Subcutaneous abdominal adipose tissue (tissue), 5 donors: ENCODE measurements at regions not wholly inside any gene's neighbourhood (a gene's known extent, or its start where the extent isn't known, plus 50 kb on each side); places are given as distances from the start of the nearest gene placed in this dataset.

Source experiments
- H3K27ac ChIP-seq: one replicate; pipeline ENCODE4 v1.7.0; 2013; ENCODE audit warnings: low read depth, mild to moderate bottlenecking, inconsistent platforms, low read length, moderate library complexity
- H3K27me3 ChIP-seq, 5 donors: one replicate each; pipeline ENCODE4 v1.7.0; 2013; ENCODE audit warnings: low read length in 5 of 5, inconsistent platforms in 1 of 5; ENCODE audit not compliant: control insufficient read depth in 5 of 5, insufficient read depth in 4 of 5
- H3K36me3 ChIP-seq, 5 donors: one replicate each; pipeline ENCODE4 v1.7.0; 2013; ENCODE audit warnings: low read length in 5 of 5; ENCODE audit not compliant: control insufficient read depth in 5 of 5, insufficient read depth in 5 of 5
- H3K4me1 ChIP-seq, 5 donors: one replicate each; pipeline ENCODE4 v1.7.0; 2013; ENCODE audit warnings: low read length in 5 of 5, mild to moderate bottlenecking in 3 of 5, moderate library complexity in 1 of 5; ENCODE audit not compliant: control insufficient read depth in 5 of 5, insufficient read depth in 5 of 5
- H3K4me3 ChIP-seq, 5 donors: one replicate each; pipeline ENCODE4 v1.7.0; 2013; ENCODE audit warnings: low read length in 5 of 5, low read depth in 1 of 5
- H3K9ac ChIP-seq, 5 donors: one replicate each; pipeline ENCODE4 v1.7.0; 2013; ENCODE audit warnings: low read length in 5 of 5, mild to moderate bottlenecking in 4 of 5, moderate library complexity in 3 of 5
- H3K9me3 ChIP-seq, 5 donors: one replicate each; pipeline ENCODE4 v1.7.0; 2013; ENCODE audit warnings: low read length in 5 of 5; ENCODE audit not compliant: control insufficient read depth in 5 of 5
- donor health status: healthy.
- donor health status: healthy.
- donor health status: healthy.
- donor health status: healthy.
- donor health status: healthy.

DNA sequence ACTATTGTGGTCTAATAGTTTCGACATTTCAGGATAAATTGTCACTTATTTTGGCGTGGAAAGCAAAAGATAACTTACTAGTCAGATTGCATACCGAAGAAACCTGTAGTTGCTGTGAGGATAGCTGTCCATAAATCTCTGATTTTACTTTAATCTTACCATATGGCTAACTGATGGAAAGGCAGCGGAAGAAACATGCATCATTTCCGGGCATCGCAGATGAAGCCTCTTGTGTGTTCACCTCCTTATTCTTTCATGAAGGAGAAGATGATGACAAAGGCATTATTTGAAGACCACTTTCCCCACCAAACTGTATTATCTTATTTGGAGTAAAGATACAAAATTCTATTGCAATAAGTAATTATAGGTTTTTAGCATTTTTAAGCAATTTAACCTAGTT is 763.6 kb upstream of the SLITRK6 start:
- H3K36me3 ChIP-seq, result no peaks in the 10 kb centered on the region
- H3K27ac ChIP-seq, result no peak overlapping the region
- H3K27me3 ChIP-seq, result no peaks in the 10 kb centered on the region
- H3K4me1 ChIP-seq, result no peaks in the 10 kb centered on the region
- H3K4me3 ChIP-seq, result no peak overlapping the region
- H3K9ac ChIP-seq, result no peak overlapping the region
- H3K9me3 ChIP-seq, result peaks cover 0 to 2% (median 0%) of the 10 kb centered on the region in 5 donors

GRCh38 chr13:86563308-86563707 is 764.1 kb upstream of the SLITRK6 start:
- Histone ChIP-seq H3K36me3 (no peaks in the 10 kb centered on the region), H3K27me3 (no peaks in the 10 kb centered on the region), H3K9ac (no peak overlapping the region), H3K9me3 (peaks cover 0 to 2% (median 0%) of the 10 kb centered on the region in 5 donors), H3K27ac (no peak overlapping the region), H3K4me3 (no peak overlapping the region), H3K4me1 (no peaks in the 10 kb centered on the region)

- Histone ChIP-seq H3K27ac (no peak overlapping the region), H3K9me3 (no peaks in the 10 kb centered on the region), H3K9ac (no peak overlapping the region), H3K27me3 (no peaks in the 10 kb centered on the region), H3K4me1 (no peaks in the 10 kb centered on the region), H3K4me3 (no peak overlapping the region), H3K36me3 (no peaks in the 10 kb centered on the region)
Measured at GRCh38 chr13:86567119-86567518, 767.9 kb upstream of the SLITRK6 start.

DNA sequence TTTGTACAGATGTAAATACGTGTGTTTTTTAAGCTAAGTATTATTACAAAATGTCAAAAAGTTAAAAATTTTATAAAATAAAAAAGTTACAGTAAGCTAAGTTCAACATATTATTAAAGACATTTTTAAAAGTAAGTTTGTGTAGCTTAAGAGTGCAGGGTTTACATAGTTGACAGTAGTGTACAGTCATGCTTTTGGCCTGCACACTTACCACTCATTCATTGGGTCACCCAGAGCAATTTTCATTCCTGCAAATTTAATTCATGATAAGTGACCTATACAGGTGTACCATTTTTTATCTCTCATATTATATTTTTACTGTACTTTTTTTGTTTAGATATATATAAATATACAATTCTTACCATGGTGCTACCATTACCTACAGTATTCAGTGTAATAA is 769.9 kb upstream of the SLITRK6 start:
- Histone ChIP-seq H3K27ac (no peak overlapping the region), H3K36me3 (no peaks in the 10 kb centered on the region), H3K9ac (no peak overlapping the region), H3K4me1 (no peaks in the 10 kb centered on the region), H3K4me3 (no peak overlapping the region), H3K9me3 (no peaks in the 10 kb centered on the region), H3K27me3 (no peaks in the 10 kb centered on the region)

GRCh38 chr13:86569974-86570373 is 770.8 kb upstream of the SLITRK6 start:
- Histone ChIP-seq H3K9ac (no peak overlapping the region), H3K27me3 (no peaks in the 10 kb centered on the region), H3K4me3 (no peak overlapping the region), H3K9me3 (no peaks in the 10 kb centered on the region), H3K4me1 (no peaks in the 10 kb centered on the region), H3K27ac (no peak overlapping the region), H3K36me3 (no peaks in the 10 kb centered on the region)

GRCh38 chr13:86572115-86572514 is 772.9 kb upstream of the SLITRK6 start:
- no peak overlapping the region for H3K9ac ChIP-seq
- H3K4me1 ChIP-seq, result no peaks in the 10 kb centered on the region
- H3K27ac ChIP-seq, result no peak overlapping the region
- H3K36me3 ChIP-seq, result no peaks in the 10 kb centered on the region
- no peaks in the 10 kb centered on the region for H3K9me3 ChIP-seq
- no peaks in the 10 kb centered on the region for H3K27me3 ChIP-seq
- H3K4me3 ChIP-seq, result no peak overlapping the region

DNA sequence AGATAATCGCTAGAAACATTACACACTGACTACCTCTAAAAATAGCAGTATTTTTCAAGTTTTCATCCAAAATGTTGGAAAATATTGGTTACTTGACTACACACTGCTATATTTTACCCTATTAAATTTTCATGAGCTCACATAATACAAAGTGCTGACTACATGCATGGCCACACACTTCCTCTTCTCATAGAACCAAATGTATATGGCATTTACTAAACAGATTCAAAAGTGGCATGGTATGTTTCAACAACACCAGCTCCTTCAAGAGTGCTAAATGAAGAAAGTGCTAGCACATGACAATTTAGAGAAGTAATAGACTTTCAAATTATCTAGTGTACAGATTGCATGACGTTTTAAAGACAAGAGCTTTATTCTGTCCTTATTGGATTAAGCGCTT is 780.4 kb upstream of the SLITRK6 start:
- Histone ChIP-seq H3K9ac (no peak overlapping the region), H3K4me3 (no peak overlapping the region), H3K27me3 (no peaks in the 10 kb centered on the region), H3K9me3 (peaks cover 0 to 5% (median 0%) of the 10 kb centered on the region in 5 donors), H3K4me1 (no peaks in the 10 kb centered on the region), H3K36me3 (no peaks in the 10 kb centered on the region), H3K27ac (no peak overlapping the region)

DNA sequence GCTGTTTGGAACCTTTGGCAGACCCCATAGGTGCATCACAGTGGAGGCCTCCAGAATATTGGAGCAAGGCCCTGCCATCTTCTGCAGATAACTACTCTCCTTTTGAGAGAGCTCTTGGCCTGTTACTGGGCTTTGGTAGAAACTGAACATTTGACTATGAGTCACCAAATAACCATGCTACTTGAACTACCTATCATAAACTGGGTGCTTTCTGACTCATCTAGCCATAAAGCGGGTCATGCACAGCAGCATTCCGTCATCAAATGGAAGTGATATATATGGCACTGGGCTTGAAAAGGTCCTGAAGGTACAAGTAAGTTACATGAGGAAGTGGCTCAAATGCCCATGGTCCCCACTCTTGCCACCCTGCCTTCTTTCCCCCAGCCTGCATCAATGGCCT is 782.5 kb upstream of the SLITRK6 start:
- H3K9ac ChIP-seq, result no peak overlapping the region
- no peak overlapping the region for H3K27ac ChIP-seq
- no peaks in the 10 kb centered on the region for H3K27me3 ChIP-seq
- H3K4me1 ChIP-seq, result peaks cover 0 to 15% (median 14%) of the 10 kb centered on the region in 5 donors
- H3K36me3 ChIP-seq, result no peaks in the 10 kb centered on the region
- peaks cover 0 to 5% (median 0%) of the 10 kb centered on the region in 5 donors for H3K9me3 ChIP-seq
- H3K4me3 ChIP-seq, result no peak overlapping the region

GRCh38 chr13:86584301-86584700 is 785.1 kb upstream of the SLITRK6 start:
- H3K9me3 ChIP-seq, result peaks cover 0 to 5% (median 0%) of the 10 kb centered on the region in 5 donors
- peaks cover 0 to 18% (median 15%) of the 10 kb centered on the region in 5 donors for H3K4me1 ChIP-seq
- no peak overlapping the region for H3K4me3 ChIP-seq
- no peak overlapping the region for H3K27ac ChIP-seq
- no peaks in the 10 kb centered on the region for H3K36me3 ChIP-seq
- no peaks in the 10 kb centered on the region for H3K27me3 ChIP-seq
- H3K9ac ChIP-seq, result no peak overlapping the region

DNA sequence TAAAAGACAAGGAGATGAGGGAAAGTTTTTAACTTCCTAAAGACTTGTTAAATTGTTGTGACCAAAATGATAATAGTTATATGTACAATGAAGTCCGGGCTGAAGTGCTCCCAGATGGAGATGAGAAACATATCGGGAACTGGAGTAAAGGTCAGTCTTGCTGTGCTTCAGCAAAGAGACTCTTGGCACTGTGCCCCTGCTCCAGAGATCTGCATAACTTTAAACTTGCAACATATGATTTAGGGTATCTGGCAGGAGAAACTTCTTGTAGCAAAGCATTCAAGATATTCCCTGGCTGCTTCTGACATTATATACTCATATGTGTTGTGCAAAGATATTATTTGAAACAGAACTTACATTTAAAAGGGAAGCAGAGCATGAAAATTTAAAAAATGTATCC is 786.6 kb upstream of the SLITRK6 start:
- Histone ChIP-seq H3K9ac (no peak overlapping the region), H3K9me3 (peaks cover 0 to 5% (median 0%) of the 10 kb centered on the region in 5 donors), H3K27ac (peak overlapping the region; percentile 33), H3K36me3 (no peaks in the 10 kb centered on the region), H3K27me3 (no peaks in the 10 kb centered on the region), H3K4me3 (peak overlapping the region in 2 of 5 donors; percentile 17 to 35), H3K4me1 (peaks cover 0 to 18% (median 15%) of the 10 kb centered on the region in 5 donors)

DNA sequence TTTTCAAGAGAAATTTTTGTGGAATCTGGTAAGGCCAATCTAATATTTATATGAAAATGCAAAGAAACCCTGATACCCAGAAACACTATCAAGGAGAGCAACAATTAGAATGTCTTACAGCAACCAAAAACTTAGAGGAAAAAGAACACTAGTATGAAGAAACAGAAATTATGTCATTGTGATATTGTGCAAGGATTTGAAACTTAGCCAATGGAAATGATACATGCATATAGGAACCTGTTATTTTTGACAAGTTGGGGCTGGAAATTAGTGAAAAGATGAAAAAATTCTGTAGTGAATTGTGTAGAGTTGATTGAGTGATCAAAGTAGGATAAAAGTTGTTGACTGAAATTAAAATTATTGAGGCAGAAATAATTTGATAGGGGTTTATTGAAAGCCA is 792.6 kb upstream of the SLITRK6 start:
- Histone ChIP-seq H3K27me3 (no peaks in the 10 kb centered on the region), H3K36me3 (no peaks in the 10 kb centered on the region), H3K4me3 (no peak overlapping the region), H3K9me3 (peaks cover 0 to 2% (median 0%) of the 10 kb centered on the region in 5 donors), H3K27ac (no peak overlapping the region), H3K4me1 (peaks cover 0 to 1% (median 0%) of the 10 kb centered on the region in 5 donors), H3K9ac (no peak overlapping the region)
